Eye (tissue), 1 donor: ENCODE measurements at regions not wholly inside any gene's neighbourhood (a gene's known extent, or its start where the extent isn't known, plus 50 kb on each side); places are given as distances from the start of the nearest gene placed in this dataset.

Experiments
- DNase-seq: peaks from one replicate; pipeline ENCODE4 v3.0.0-alpha.2; 2015

DNA sequence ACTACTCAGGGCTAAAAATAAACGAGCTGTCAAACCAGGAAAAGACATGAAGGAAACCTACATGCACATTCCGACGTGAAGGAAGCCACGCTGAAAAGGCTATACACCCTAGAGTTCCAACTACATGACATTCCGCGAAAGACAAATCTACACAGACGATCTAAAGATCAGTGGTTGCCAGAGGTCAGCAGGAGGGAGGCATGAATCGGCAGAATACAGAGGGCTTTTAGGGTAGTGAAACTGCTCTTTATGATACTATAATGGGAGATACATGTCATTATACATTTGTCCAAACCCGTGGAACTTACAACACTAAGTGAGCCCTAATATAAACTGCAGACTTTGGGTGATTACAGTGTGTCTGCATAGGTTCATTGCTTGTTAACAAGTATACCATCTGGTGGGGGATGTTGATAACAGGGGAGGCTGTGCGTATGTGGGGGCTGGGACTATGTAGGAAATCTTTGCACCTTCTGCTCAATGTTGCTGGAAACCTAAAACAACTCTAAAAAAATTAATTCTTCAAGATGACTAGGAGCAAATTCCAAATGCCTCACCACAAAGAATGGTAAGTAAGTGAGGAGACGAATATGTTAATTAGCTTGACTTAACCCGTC, 132.2 kb upstream of the CDH4 start:
- DNase-seq, result no peak

- peak; percentile 86 for DNase-seq
Measured at GRCh38 chr20:61120595-61121515, 131.2 kb upstream of the CDH4 start.

DNA sequence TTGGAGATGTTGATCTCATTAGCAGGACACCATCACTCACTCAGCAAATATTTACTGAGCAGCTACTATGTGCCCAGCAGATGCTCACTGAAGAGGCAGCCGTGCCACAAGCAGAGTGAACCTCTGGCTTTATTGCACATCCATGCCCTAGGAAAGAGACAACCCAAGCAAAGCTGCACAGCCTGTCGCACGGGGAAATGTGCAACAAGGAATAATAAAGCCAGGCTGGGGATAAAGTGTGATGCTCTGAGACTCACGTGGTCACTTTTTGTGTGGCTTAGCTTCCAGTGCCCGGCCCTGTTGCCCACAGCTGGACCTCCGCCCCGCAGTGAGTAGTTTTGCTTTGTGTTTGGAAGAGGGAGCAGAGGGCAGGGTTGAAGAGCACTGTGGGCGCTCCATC, 130.4 kb upstream of the CDH4 start:
- no peak for DNase-seq

- no peak for DNase-seq
Measured at GRCh38 chr20:61123286-61123685, 128.8 kb upstream of the CDH4 start.

DNA sequence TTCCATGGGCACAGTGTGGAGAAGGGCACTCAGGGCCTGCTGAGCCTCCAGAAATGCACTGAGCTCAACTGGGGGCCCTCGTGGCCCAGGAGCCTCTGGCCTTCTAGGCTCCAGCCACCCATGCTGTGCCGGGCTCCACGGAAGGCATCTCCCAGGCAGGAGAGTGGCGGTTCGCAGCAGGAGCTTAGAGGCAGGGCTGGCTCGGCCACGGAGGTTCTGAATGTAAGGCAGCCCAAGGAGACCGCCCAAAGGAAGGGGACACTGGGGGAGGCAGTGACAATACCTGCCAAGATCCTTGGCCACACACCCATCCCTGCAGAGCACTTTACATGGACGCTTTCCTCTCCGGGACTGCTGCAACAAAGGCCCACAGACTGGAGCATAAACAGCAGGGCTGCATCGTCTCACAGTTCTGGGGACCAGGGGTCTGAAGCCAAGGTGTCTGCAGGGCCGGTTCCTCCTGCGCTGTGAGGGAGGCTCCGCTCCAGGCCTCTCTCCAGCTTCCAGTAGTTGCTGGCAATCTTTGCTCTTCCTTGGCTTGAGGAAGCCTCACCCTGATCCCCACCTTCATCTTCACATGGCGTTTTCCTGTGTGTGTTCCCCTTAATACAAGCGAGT, 128.2 kb upstream of the CDH4 start:
- DNase-seq, result no peak

GRCh38 chr20:61125076-61125475, 127.0 kb upstream of the CDH4 start:
- DNase-seq, result no peak

DNA sequence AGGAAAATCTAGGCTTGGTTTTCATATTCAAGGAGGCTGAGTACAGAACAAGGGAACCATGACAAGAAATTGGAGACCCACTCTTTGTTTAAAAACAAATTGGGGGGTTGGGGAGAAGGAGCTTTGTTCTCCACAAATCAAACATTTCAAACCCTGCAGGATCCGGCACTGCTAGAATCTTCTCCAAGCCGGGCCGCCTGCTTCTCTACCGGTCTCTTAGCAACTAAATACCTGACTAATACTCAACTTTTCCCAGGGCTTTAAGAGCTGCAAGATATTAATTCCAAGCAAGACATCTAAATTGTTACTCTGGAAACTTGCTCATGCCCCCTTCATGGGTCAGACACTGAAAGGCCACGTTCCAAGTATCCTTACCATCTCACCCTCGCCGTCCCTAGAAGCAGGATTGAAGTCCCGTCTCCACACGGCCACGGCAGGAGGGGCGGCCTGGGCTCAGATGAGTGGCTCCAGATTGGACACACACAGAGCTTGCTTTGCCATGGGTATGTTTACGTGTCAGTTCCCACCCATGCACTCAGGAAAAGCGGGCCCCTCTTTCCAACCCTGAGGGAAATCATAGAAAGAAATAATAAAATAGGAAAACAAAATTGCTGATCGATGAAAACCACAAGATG, 126.4 kb upstream of the CDH4 start:
- DNase-seq, result no peak

DNA sequence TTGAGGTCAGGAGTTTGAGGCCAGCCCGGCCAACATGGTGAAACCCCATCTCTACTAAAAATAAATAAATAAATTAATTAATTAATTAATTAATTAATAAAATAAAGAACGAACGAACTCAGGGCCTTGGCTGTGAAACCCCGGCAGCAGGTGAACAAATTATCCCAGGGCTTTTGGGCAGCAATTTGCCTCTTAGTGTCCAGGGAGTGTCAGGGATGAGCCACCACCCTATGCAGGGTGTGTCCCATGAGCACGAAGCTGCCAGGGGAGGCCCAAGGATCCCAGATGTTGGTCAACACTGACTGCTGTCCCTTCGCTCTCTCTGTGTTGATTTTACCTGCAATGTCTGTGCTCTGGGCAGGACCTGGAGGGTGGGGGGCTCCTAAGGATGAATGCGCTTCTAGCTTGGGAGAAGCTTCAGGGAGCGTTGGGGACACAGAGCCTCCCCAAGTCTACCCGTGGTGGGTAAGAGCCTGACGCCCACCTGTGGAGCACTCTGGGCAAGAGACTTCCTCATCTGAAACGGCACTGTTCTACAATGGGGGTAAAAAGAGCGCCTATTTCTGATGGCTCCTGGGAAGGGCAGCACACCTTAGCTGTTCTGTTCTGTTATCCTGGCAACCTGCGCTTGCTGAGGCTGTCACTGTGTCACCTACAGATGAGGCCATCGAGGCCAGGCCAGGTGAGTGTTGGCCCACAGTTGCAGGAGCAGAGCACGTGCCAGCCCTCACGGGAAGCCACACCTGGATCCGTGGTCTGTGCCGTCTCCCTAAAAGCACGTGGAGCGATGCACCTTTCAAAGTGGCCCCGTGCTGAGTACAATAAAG, 125.5 kb upstream of the CDH4 start:
- no peak for DNase-seq

GRCh38 chr20:61127311-61128039, 124.6 kb upstream of the CDH4 start:
- DNase-seq, result no peak

GRCh38 chr20:61128701-61129269, 123.3 kb upstream of the CDH4 start:
- no peak for DNase-seq

GRCh38 chr20:61129311-61129710, 122.8 kb upstream of the CDH4 start:
- DNase-seq, result no peak

DNA sequence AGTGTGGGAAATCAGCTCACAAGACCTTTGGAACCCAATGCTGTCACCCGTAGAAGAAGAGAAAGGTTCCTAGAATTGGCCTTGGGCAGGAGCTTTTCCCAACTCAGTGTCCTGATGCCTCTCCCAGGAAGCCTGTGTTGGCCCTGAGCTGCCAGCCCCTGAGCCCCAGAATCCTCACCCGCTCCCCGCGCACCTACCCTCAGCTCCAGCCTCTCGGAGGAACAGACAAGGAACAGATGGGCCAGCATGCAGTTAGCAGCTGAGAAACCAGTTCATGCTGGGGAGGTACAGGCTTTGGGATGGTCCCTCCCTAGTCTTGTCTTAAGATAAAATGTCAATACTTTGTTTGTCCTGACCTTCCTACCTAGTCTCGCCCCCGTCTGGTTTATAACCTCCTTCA, 121.9 kb upstream of the CDH4 start:
- DNase-seq, result no peak

DNA sequence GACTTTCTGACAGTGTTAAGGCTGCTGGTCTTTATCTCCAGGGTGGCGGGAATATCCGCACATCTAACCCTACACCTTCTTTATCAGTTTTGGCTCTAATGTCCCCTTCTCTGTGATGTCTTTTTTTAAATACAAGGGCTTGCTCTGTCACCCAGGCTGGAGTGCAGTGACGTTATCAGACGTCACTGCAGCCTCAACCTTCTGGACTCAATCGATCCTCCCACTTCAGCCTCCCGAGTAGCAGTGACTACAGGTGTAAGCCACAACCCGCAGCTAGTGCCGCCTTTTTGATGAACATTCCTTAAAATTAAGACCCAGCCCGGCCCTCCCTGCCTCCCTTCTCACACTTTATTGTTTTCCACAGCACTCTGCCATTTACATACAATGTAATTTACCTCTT, 120.1 kb upstream of the CDH4 start:
- DNase-seq, result no peak

- no peak for DNase-seq
Measured at GRCh38 chr20:61133611-61134010, 118.5 kb upstream of the CDH4 start.

- DNase-seq, result no peak
Measured at GRCh38 chr20:61134296-61135030, 117.6 kb upstream of the CDH4 start.

GRCh38 chr20:61135266-61135665, 116.8 kb upstream of the CDH4 start:
- DNase-seq, result no peak

GRCh38 chr20:61135968-61136367, 116.1 kb upstream of the CDH4 start:
- peak; percentile 75 for DNase-seq

- DNase-seq, result no peak
Measured at GRCh38 chr20:61138566-61138965, 113.5 kb upstream of the CDH4 start.

GRCh38 chr20:61139031-61139430, 113.0 kb upstream of the CDH4 start:
- no peak for DNase-seq

DNA sequence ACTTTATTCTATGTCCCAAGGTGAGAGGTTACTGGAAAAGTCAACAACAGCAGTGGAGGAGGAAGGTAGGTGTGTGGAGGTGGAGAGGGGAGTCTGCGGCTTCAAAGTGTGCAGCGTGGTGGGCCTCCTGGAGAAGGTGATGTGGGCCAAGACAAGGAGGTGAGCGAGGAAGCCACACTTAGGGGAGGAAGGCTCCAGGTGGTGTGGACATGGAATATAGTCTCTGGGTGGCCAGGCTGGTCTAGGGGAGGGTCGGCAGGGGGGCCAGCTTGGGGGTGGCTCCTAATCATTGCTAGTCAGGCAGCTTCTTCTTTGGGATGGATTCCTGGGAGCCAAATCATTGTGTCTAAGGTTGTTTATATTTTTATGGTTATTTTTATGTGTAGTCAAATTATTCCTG, 111.5 kb upstream of the CDH4 start:
- no peak for DNase-seq

DNA sequence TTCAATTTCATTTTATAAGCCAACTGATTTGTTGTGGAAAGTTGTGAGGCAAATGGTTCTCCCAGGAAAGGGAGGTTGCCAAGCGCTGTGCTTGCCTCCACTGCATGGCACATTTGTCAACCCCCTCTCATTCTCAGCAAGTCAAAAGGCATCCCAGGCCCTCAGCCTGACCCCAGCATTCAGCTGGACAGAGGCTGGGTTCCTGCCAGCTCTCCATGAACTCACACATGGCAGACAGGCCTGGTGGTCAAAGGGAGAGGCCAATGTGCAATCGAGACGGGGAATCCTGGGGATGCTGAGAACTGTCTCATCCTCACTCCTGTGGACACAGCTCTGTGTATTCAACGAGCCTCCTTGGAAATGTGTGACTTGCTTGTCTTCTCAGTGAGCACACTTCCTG, 106.0 kb upstream of the CDH4 start:
- no peak for DNase-seq
